ENCODE measurements at regions not wholly inside any gene's neighbourhood (a gene's known extent, or its start where the extent isn't known, plus 50 kb on each side); places are given as distances from the start of the nearest gene placed in this dataset.

DNA sequence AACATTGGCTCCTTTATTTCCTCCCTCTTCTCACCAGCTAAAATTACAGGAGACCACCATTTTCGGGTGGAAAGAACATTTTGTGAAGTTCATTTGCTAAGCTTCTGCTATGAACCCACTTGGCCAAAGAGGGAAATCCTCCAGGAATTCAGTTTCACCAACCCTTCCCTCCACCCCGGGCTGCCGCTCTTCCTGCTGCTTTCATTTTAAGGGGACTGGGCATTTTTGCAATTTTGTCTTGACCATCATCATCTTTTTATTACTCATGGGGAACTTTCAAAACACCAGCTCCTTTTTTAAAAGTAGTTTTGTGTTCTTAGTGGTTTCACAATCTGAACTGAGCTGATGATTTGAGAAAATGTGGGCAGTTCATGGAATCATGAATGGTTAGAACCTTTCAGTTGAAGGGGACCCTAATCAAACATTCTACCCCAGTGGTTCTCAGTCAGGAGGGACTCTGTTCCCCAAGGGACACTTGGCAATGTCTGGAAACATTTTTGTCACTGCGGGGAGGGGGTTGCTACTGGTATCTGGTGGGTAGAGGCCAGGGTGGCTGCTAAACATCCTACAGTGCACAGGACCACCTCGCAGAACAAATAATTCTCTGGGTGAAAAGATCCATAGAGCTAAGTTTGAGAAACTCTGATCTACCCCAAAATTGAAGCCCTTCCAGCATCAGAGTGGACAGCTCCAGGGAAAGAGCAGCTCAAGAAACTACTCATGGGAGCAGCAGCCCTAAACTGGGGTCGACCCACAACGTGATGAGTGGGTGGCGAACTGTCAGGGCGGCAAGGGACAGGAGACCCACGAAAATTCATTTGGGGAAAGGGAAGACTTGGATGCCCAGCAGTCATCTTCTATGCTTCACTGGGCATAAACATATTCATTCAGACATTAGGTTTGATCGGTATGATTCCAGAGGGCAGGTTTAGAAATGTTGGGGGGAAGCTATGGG is 92.9 kb downstream of the ACKR3 start:
- H3K27ac ChIP-seq = peak overlapping the region; percentile 76; the same call in 1 of the 2 replicates
- TF ChIP-seq, protein P1, sequence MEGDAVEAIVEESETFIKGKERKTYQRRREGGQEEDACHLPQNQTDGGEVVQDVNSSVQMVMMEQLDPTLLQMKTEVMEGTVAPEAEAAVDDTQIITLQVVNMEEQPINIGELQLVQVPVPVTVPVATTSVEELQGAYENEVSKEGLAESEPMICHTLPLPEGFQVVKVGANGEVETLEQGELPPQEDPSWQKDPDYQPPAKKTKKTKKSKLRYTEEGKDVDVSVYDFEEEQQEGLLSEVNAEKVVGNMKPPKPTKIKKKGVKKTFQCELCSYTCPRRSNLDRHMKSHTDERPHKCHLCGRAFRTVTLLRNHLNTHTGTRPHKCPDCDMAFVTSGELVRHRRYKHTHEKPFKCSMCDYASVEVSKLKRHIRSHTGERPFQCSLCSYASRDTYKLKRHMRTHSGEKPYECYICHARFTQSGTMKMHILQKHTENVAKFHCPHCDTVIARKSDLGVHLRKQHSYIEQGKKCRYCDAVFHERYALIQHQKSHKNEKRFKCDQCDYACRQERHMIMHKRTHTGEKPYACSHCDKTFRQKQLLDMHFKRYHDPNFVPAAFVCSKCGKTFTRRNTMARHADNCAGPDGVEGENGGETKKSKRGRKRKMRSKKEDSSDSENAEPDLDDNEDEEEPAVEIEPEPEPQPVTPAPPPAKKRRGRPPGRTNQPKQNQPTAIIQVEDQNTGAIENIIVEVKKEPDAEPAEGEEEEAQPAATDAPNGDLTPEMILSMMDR (conservative IDR thresholded peaks at IDR 0.05) = no peak

DNA sequence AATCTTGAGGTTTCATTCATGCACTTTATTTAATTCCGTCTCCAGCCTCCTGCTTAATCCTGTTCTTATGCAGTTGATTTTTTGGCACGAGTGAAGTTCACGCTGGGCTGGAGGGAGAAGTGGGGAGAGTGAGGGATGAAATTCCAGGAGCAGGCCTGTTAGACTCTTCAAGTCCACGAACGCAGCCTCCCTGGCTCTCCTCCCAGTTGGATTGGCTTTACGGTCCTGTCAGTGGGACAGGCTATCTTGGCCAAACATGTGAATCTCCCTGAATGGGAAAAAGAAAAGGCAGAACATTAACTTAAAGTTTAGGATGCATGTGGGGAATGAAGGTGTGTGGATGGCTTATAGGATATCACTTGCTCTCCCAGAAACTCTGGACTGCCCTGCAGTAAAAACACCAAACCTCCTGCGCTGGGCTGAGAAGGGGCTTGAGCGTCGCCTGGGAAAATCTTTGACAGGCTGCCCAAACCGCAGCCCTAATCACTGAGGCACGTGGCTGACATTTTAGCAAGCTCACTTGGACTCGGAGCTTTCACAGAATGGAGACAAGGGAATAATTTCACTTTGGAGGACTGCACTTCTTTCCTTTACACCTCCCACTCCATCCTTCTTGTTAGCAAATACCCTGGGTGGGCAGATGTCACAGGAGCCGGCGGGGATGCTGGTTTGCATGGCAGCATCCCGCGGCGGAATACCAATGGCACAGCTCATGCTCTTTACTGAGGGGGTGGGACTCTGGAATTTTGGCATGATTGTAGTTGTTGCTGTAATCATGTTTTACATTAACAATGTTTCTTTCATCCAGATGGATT is 93.9 kb downstream of the ACKR3 start:
- no peak overlapping the region for H3K27ac ChIP-seq

DNA sequence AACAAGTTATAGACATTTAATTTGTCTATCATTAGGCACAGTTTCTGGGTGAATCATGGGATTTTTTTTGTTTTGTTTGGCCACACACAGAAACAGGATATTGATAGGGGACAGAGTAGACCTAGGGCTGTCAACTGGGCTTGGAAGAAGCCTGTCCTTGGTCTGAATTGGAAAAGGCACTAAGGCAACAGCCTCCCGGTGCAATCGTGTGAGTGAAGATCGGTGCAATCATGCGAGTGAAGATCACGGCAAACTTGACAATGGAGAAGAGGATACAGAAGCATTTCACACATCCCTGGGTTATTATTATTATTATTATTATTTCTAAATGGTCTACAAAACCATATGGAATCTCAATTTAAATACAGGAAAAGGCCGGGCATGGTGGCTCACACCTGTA is 94.5 kb downstream of the ACKR3 start:
- H3K27ac ChIP-seq = no peak overlapping the region
- TF ChIP-seq, protein P1 (conservative IDR thresholded peaks at IDR 0.05) = no peak

More for the DNA sequence above, 93.9 kb downstream of the ACKR3 start:
- TF ChIP-seq, protein P1 (conservative IDR thresholded peaks at IDR 0.05) = no peak

DNA sequence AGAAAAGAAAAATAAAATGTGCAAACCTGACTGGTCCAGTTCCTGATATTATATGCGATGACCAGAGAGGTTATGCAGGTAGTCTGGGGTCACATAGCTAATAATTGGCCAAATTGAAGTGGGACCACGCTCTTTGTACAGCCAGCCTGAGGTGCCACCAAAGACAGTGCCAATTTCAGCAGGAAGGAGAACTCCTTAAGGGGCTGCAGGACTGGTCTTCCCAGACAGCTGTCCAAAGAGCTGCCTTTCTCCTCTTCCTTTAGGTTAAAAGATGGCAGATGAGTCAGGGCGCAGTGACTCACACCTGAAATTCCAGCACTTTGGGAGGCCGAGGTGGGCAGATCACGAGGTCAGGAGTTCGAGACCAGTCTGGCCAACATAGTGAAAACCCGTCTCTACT is 95.5 kb downstream of the ACKR3 start:
- H3K27ac ChIP-seq = no peak overlapping the region
- TF ChIP-seq, protein P1 (conservative IDR thresholded peaks at IDR 0.05) = no peak

DNA sequence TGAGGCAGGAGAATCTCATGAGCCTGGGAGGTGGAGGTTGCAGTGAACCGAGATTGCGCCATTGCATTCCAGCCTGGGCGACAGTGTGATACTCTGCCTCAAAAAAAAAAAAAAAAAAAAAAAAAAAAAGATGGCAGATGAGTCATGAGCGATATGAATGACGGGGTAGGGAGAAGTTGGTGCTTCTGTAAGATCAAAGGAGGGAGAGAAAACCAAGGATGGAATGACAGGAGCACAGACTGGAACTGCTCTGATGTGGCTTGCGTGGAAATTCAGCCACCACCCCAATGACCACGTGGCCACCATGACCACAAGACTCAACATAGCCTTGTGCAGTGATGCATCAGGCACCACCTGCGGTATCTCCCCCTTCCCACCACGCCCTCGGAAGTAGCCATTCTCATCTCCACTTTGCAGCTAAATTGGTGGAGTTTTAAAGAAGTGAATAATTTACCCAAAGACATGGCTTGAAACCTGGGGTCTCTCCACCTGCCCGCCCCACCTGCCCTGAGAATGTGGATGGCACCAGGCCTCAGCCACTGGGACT is 96.0 kb downstream of the ACKR3 start:
- TF ChIP-seq, protein P1 (conservative IDR thresholded peaks at IDR 0.05) = no peak

DNA sequence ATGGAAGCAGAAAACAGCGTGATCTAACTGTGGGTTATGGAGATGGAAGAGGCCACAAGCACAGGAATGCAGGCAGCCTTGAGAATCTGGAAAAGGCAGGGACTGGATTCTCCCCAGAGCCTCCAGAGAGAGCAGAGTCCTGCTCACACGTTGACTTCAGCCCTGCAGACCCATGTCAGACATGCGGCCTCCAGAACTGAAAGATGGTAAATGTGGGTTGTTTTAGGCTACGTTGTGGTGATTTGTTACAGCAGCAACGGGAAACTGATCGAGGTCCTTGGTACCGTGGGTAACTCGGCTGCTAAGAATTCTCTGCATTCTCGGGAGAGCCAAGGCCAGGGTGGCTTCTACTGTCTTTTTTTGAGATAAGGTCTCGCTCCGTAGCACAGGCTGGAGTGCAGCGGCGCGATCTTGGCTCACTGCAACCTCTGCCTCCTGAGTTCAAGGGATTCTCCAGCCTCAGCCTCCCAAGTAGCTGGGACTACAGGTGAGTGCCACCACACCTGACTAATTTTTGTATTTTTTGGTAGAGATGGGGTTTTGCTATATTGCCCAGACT is 97.1 kb downstream of the ACKR3 start:
- H3K27ac ChIP-seq = no peak overlapping the region
- TF ChIP-seq, protein P1 (conservative IDR thresholded peaks at IDR 0.05) = no peak

More for the DNA sequence above, 96.0 kb downstream of the ACKR3 start:
- no peak overlapping the region for H3K27ac ChIP-seq

Data from VCaP (cell line).